ENCODE measurements at regions not wholly inside any gene's neighbourhood (a gene's known extent, or its start where the extent isn't known, plus 50 kb on each side); places are given as distances from the start of the nearest gene placed in this dataset.

DNA sequence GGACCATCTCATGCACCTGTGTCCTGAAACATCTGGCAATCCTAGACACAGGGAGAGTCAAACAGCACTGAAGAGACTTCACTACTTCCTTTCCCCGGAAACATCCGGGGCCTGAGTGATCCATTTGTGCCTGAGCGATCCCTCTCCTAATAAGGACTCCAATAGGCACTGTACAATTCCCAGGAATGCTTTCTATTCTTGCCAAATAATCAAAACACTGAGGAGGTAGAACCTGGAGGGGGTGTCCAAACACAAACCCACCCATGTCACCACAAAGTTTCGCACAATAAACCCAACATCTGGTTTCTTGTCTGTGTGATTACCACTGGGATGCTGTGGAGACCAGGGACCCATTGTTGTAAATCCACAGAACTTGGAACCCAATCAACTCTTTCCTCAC, 205.0 kb downstream of the OPA1 start:
- no CpG with 5 or more reads among the region's 4 CpGs for WGBS (ENCODE audit: extremely low coverage, insufficient read length, low lambda C conversion rate)
- H3K27ac ChIP-seq (ENCODE audit: insufficient read length, low read depth, low read length), result no peak overlapping the region

More for the DNA sequence above, 205.0 kb downstream of the OPA1 start:
- Histone ChIP-seq H2AFZ (ENCODE audit: low read length) (no peak overlapping the region), H2AK5ac (ENCODE audit: insufficient read length, low read length) (no peak overlapping the region), H3K23me2 (ENCODE audit: insufficient read length, low read depth, low read length, poor library complexity, severe bottlenecking) (no peaks in the 10 kb centered on the region), H2BK15ac (ENCODE audit: low read depth, low read length) (no peak overlapping the region), H4K91ac (ENCODE audit: insufficient read length, low read depth, low read length) (no peak overlapping the region), H3K79me2 (ENCODE audit: insufficient read depth, low read length) (no peaks in the 10 kb centered on the region), H3K9ac (ENCODE audit: extremely low read depth, insufficient read length, low read length) (no peak overlapping the region), H3K18ac (ENCODE audit: insufficient read length, low read depth, low read length) (no peak overlapping the region), H3K27me3 (ENCODE audit: insufficient read depth, low read length) (no peaks in the 10 kb centered on the region), H2BK20ac (ENCODE audit: low read depth, low read length, poor library complexity, severe bottlenecking) (no peak overlapping the region), H3T11ph (ENCODE audit: low read length) (no peak overlapping the region), H3K14ac (ENCODE audit: insufficient read depth, low read length) (no peak overlapping the region), H2BK120ac (ENCODE audit: low read depth, low read length, poor library complexity, severe bottlenecking) (no peak overlapping the region), H4K20me1 (ENCODE audit: control insufficient read depth, insufficient read depth, insufficient read length) (no peaks in the 10 kb centered on the region), H3K4ac (ENCODE audit: low read depth, low read length) (no peak overlapping the region), H3K23ac (ENCODE audit: insufficient read length, low read depth, low read length) (no peak overlapping the region), H2BK12ac (ENCODE audit: insufficient read length, low read depth, low read length) (no peak overlapping the region), H2BK5ac (ENCODE audit: insufficient read length, low read length) (no peak overlapping the region), H3K4me2 (ENCODE audit: insufficient read depth, insufficient read length, low read length) (no peak overlapping the region), H4K8ac (replicated peaks; ENCODE audit: insufficient read length, low read depth, low read length) (no peak overlapping the region), H3K4me1 (ENCODE audit: insufficient read depth, low read length) (no peaks in the 10 kb centered on the region; the same call in 1 of the 2 replicates), H4K5ac (ENCODE audit: insufficient read length, low read depth, low read length) (no peak overlapping the region), H3K9me3 (ENCODE audit: control insufficient read depth, low read depth, low read length) (no peaks in the 10 kb centered on the region), H3K79me1 (ENCODE audit: insufficient read depth, low read depth, low read length, poor library complexity, severe bottlenecking) (no peaks in the 10 kb centered on the region), H3K56ac (ENCODE audit: insufficient read length, low read depth, low read length) (no peak overlapping the region)
- Mint-ChIP-seq H3K36me3 (ENCODE audit: insufficient read depth in 1 of 3, low read depth in 3 of 3) (0 out of 7 replicates have a peak, but pooled peaks cover 0 to 4% (median 0%) of the 10 kb centered on the region in 3 experiments), H3K4me1 (peaks cover 11 to 20% of the 10 kb centered on the region in 2 experiments), H3K27me3 (ENCODE audit: low read depth) (peaks cover 11% of the 10 kb centered on the region), H3K27ac (no peak overlapping the region), H3K9me3 (peaks cover 0 to 4% of the 10 kb centered on the region in 2 experiments; a peak in 2 of 5 replicates), H3K4me3 (no peak overlapping the region)
- no peak for DNase-seq
- TF ChIP-seq, protein P1, sequence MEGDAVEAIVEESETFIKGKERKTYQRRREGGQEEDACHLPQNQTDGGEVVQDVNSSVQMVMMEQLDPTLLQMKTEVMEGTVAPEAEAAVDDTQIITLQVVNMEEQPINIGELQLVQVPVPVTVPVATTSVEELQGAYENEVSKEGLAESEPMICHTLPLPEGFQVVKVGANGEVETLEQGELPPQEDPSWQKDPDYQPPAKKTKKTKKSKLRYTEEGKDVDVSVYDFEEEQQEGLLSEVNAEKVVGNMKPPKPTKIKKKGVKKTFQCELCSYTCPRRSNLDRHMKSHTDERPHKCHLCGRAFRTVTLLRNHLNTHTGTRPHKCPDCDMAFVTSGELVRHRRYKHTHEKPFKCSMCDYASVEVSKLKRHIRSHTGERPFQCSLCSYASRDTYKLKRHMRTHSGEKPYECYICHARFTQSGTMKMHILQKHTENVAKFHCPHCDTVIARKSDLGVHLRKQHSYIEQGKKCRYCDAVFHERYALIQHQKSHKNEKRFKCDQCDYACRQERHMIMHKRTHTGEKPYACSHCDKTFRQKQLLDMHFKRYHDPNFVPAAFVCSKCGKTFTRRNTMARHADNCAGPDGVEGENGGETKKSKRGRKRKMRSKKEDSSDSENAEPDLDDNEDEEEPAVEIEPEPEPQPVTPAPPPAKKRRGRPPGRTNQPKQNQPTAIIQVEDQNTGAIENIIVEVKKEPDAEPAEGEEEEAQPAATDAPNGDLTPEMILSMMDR (conservative IDR thresholded peaks at IDR 0.05), result no peak

All from H9 (cell line).